Liver (tissue), 3 donors: ENCODE measurements at regions not wholly inside any gene's neighbourhood (a gene's known extent, or its start where the extent isn't known, plus 50 kb on each side); places are given as distances from the start of the nearest gene placed in this dataset.

Experiments used
- FOXA1 ChIP-seq: IDR thresholded peaks from 2 replicates; pipeline ENCODE4 v1.6.1; 2016; ENCODE audit warnings: antibody characterized with exemption
- JUND ChIP-seq, 2 donors: IDR thresholded peaks; 2 replicates each; pipeline ENCODE4 v1.6.1; 2016; ENCODE audit warnings: antibody characterized with exemption in 2 of 2
- MAX ChIP-seq: IDR thresholded peaks from 2 replicates; pipeline ENCODE4 v1.6.1; 2016; ENCODE audit warnings: antibody characterized with exemption
- RAD21 ChIP-seq, 2 donors: IDR thresholded peaks; 2 replicates each; pipeline ENCODE4 v1.6.1; 2016; ENCODE audit warnings: antibody characterized with exemption in 2 of 2, mild to moderate bottlenecking in 2 of 2
- REST ChIP-seq: IDR thresholded peaks from 2 replicates; pipeline ENCODE4 v1.6.1; 2016; ENCODE audit warnings: antibody characterized with exemption, mild to moderate bottlenecking
- SP1 ChIP-seq: IDR thresholded peaks from 2 replicates; pipeline ENCODE4 v1.6.1; 2018; ENCODE audit warnings: antibody characterized with exemption, mild to moderate bottlenecking
- TAF1 ChIP-seq: conservative IDR thresholded peaks from 2 replicates; pipeline ENCODE4 v1.6.1; 2016; ENCODE audit warnings: antibody characterized with exemption, mild to moderate bottlenecking
- YY1 ChIP-seq: IDR thresholded peaks from 2 replicates; pipeline ENCODE4 v1.6.1; 2016; ENCODE audit warnings: antibody characterized with exemption, mild to moderate bottlenecking
- ZBTB33 ChIP-seq: IDR thresholded peaks from 2 replicates; pipeline ENCODE4 v1.6.1; 2016; ENCODE audit warnings: antibody characterized with exemption
- TF ChIP-seq, protein P1 (sequence below): fragments of 150-350 bp; IDR thresholded peaks from 2 replicates; pipeline ENCODE4 v1.5.1; 2017; ENCODE audit warnings: improper control_type of control experiment, low read depth, low read length; ENCODE audit not compliant: missing input control
- donor health status: healthy.
- donor health status: healthy.

- TF ChIP-seq REST (no peak), JUND (IDR thresholded peaks at IDR 0.05) (no peak), SP1 (no peak), FOXA1 (no peak), MAX (no peak), RAD21 (IDR thresholded peaks at IDR 0.05) (no peak), TAF1 (no peak), ZBTB33 (no peak), YY1 (no peak)
- TF ChIP-seq, protein P1, sequence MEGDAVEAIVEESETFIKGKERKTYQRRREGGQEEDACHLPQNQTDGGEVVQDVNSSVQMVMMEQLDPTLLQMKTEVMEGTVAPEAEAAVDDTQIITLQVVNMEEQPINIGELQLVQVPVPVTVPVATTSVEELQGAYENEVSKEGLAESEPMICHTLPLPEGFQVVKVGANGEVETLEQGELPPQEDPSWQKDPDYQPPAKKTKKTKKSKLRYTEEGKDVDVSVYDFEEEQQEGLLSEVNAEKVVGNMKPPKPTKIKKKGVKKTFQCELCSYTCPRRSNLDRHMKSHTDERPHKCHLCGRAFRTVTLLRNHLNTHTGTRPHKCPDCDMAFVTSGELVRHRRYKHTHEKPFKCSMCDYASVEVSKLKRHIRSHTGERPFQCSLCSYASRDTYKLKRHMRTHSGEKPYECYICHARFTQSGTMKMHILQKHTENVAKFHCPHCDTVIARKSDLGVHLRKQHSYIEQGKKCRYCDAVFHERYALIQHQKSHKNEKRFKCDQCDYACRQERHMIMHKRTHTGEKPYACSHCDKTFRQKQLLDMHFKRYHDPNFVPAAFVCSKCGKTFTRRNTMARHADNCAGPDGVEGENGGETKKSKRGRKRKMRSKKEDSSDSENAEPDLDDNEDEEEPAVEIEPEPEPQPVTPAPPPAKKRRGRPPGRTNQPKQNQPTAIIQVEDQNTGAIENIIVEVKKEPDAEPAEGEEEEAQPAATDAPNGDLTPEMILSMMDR = no peak
Measured at GRCh38 chr2:217313386-217313785, 453.5 kb upstream of the TNP1 start.
